Panc1 (cell line): ENCODE measurements at regions not wholly inside any gene's neighbourhood (a gene's known extent, or its start where the extent isn't known, plus 50 kb on each side); places are given as distances from the start of the nearest gene placed in this dataset.
A peak's percentile ranks its signal among the peaks of the same experiment; 100 is the strongest.
"Not testable (repeated sequence)": the region's sequence is repeated elsewhere in the genome, so short reads cannot be mapped to it uniquely, and the experiment has no call there.

Experiments used
- ATAC-seq: fragments of 200-7000 bp; cut with Tn5 transposase; 2 replicates; pipeline ENCODE4 v1.9.1; 2020; ENCODE audit warnings: mild to moderate bottlenecking, moderate library complexity
- BruUV-seq: library from RNA; stranded (reverse); fragments of 400-500 nt; replicated peaks from 2 replicates; lab custom pipeline; 2021; lab: Mats Ljungman, UMichigan
- CTCF ChIA-PET: fragments of 300-600 bp; sonication (Branson Sonifier 250); formaldehyde crosslinking; loops from one replicate; lab custom pipeline; 2022; ENCODE audit warnings: antibody characterized with exemption; lab: Charles Lee
- POLR2A ChIA-PET: fragments of 300-600 bp; sonication (Branson Sonifier 250); formaldehyde crosslinking; loops from one replicate; lab custom pipeline; 2022; ENCODE audit warnings: antibody characterized with exemption; lab: Charles Lee
- DNase-seq: peaks from one replicate; pipeline ENCODE4 v3.0.0-alpha.2; 2010; ENCODE audit warnings: low read depth, low spot score
- H3K27ac ChIP-seq: 2 replicates; pipeline ENCODE4 v1.5.1; 2011; ENCODE audit warnings: mild to moderate bottlenecking, low read length, inconsistent platforms
- H3K27me3 ChIP-seq: fragments of 200-500 bp; sonication (Bioruptor generic); 2 replicates; pipeline ENCODE4 v1.6.0; 2014; ENCODE audit warnings: low read length, inconsistent platforms; ENCODE audit not compliant: control insufficient read depth, insufficient read depth
- H3K36me3 ChIP-seq: fragments of 200-500 bp; sonication (Bioruptor generic); 2 replicates; pipeline ENCODE4 v1.5.1; 2014; ENCODE audit warnings: inconsistent platforms, mild to moderate bottlenecking, low read length, moderate library complexity; ENCODE audit not compliant: control insufficient read depth, insufficient read depth
- H3K4me1 ChIP-seq: 2 replicates; pipeline ENCODE4 v1.5.1; 2011; ENCODE audit warnings: inconsistent platforms, mild to moderate bottlenecking, low read length, moderate library complexity; ENCODE audit not compliant: control insufficient read depth, insufficient read depth
- H3K4me3 ChIP-seq, 2 experiments: 2 replicates each; pipeline ENCODE4 v1.5.1; 2011 to 2012; ENCODE audit warnings: low read depth in 2 of 2, low read length in 2 of 2, mild to moderate bottlenecking in 2 of 2, inconsistent platforms in 1 of 2, moderate library complexity in 1 of 2
- H3K9me3 ChIP-seq: fragments of 200-500 bp; sonication (Bioruptor generic); 2 replicates; pipeline ENCODE4 v1.5.1; 2014; ENCODE audit warnings: low read depth, mild to moderate bottlenecking, inconsistent platforms, low read length, moderate library complexity; ENCODE audit not compliant: control insufficient read depth, insufficient read depth
- in situ Hi-C: cut with HindIII; loops from 2 replicates; pipeline ENCODE4 v1.10.0; 2016; ENCODE audit warnings: low sequenced_read_pairs, low pct_unique_long_range_greater_than_20kb
- intact Hi-C: fragments of 100-400 bp; cut with micrococcal nuclease; formaldehyde crosslinking; loops from one replicate; pipeline ENCODE4 v1.10.0; 2022; ENCODE audit not compliant: unreplicated experiment

- in situ Hi-C loops, H3K4me3 ChIP-seq, H3K9me3 ChIP-seq, H3K36me3 ChIP-seq, H3K27me3 ChIP-seq, POLR2A ChIA-PET, DNase-seq, H3K4me1 ChIP-seq, BruUV-seq, CTCF ChIA-PET, H3K27ac ChIP-seq, intact Hi-C loops: not testable (repeated sequence)
- ATAC-seq, result peak; percentile 85
These were observed 4823.4 kb upstream of the TPTE start for GRCh38 chr21:5697733-5698560.
